Liver (tissue), 8 donors: ENCODE measurements at regions not wholly inside any gene's neighbourhood (a gene's known extent, or its start where the extent isn't known, plus 50 kb on each side); places are given as distances from the start of the nearest gene placed in this dataset.

Source experiments
- DNase-seq: peaks from one replicate; pipeline ENCODE4 v3.0.0-alpha.2; 2017; ENCODE audit warnings: low spot score
- H3K27ac ChIP-seq, 2 donors: one replicate each; pipeline ENCODE4 v1.7.0; 2013; ENCODE audit warnings: inconsistent platforms in 2 of 2, low read length in 2 of 2, control low read depth in 1 of 2, low read depth in 1 of 2, mild to moderate bottlenecking in 1 of 2
- H3K27me3 ChIP-seq, 4 donors: one replicate each; pipeline versions ENCODE4 v1.6.1 to v1.7.0; 2013; ENCODE audit warnings: low read length in 3 of 4, inconsistent platforms in 1 of 4, mild to moderate bottlenecking in 1 of 4, moderate library complexity in 1 of 4; ENCODE audit not compliant: control insufficient read depth in 4 of 4, insufficient read depth in 4 of 4
- H3K36me3 ChIP-seq, 4 donors: one replicate each; pipeline versions ENCODE4 v1.6.1 to v1.7.0; 2013; ENCODE audit warnings: low read length in 3 of 4, mild to moderate bottlenecking in 3 of 4, low read depth in 1 of 4, moderate library complexity in 1 of 4; ENCODE audit not compliant: control insufficient read depth in 4 of 4, insufficient read depth in 3 of 4
- H3K4me1 ChIP-seq, 4 donors: one replicate each; pipeline versions ENCODE4 v1.6.1 to v1.7.0; 2013; ENCODE audit warnings: low read length in 3 of 4, mild to moderate bottlenecking in 3 of 4, moderate library complexity in 1 of 4; ENCODE audit not compliant: control insufficient read depth in 4 of 4, insufficient read depth in 4 of 4
- H3K4me3 ChIP-seq, 3 donors: one replicate each; pipeline versions ENCODE4 v1.6.1 to v1.7.0; 2013; ENCODE audit warnings: low read length in 3 of 3, control low read depth in 1 of 3, low read depth in 1 of 3, mild to moderate bottlenecking in 1 of 3
- H3K9ac ChIP-seq, 2 donors: one replicate each; pipeline ENCODE4 v1.7.0; 2013; ENCODE audit warnings: low read length in 2 of 2, mild to moderate bottlenecking in 2 of 2, moderate library complexity in 2 of 2, control low read depth in 1 of 2, low read depth in 1 of 2
- H3K9me3 ChIP-seq, 4 donors: one replicate each; pipeline versions ENCODE4 v1.6.1 to v1.7.0; 2013; ENCODE audit warnings: low read length in 3 of 4; ENCODE audit not compliant: control insufficient read depth in 4 of 4
- ATF3 ChIP-seq: IDR thresholded peaks from 2 replicates; pipeline ENCODE4 v1.6.1; 2016; ENCODE audit warnings: antibody characterized with exemption
- CTCF ChIP-seq: fragments of 150-350 bp; IDR thresholded peaks from 2 replicates; pipeline ENCODE4 v1.5.1; 2017; ENCODE audit warnings: improper control_type of control experiment, low read depth, low read length; ENCODE audit not compliant: missing input control
- FOXA1 ChIP-seq: IDR thresholded peaks from 2 replicates; pipeline ENCODE4 v1.6.1; 2016; ENCODE audit warnings: antibody characterized with exemption
- FOXA2 ChIP-seq: IDR thresholded peaks from 2 replicates; pipeline ENCODE4 v1.6.1; 2016; ENCODE audit warnings: antibody characterized with exemption
- JUND ChIP-seq, 2 donors: IDR thresholded peaks; 2 replicates each; pipeline ENCODE4 v1.6.1; 2016; ENCODE audit warnings: antibody characterized with exemption in 2 of 2
- MAX ChIP-seq: IDR thresholded peaks from 2 replicates; pipeline ENCODE4 v1.6.1; 2016; ENCODE audit warnings: antibody characterized with exemption
- NR2F2 ChIP-seq: IDR thresholded peaks from 2 replicates; pipeline ENCODE4 v1.6.1; 2016; ENCODE audit warnings: antibody characterized with exemption
- RAD21 ChIP-seq, 2 donors: IDR thresholded peaks; 2 replicates each; pipeline ENCODE4 v1.6.1; 2016; ENCODE audit warnings: antibody characterized with exemption in 2 of 2, mild to moderate bottlenecking in 2 of 2
- REST ChIP-seq: IDR thresholded peaks from 2 replicates; pipeline ENCODE4 v1.6.1; 2016; ENCODE audit warnings: antibody characterized with exemption, mild to moderate bottlenecking
- SP1 ChIP-seq: IDR thresholded peaks from 2 replicates; pipeline ENCODE4 v1.6.1; 2018; ENCODE audit warnings: antibody characterized with exemption, mild to moderate bottlenecking
- TAF1 ChIP-seq: conservative IDR thresholded peaks from 2 replicates; pipeline ENCODE4 v1.6.1; 2016; ENCODE audit warnings: antibody characterized with exemption, mild to moderate bottlenecking
- YY1 ChIP-seq: IDR thresholded peaks from 2 replicates; pipeline ENCODE4 v1.6.1; 2016; ENCODE audit warnings: antibody characterized with exemption, mild to moderate bottlenecking
- ZBTB33 ChIP-seq: IDR thresholded peaks from 2 replicates; pipeline ENCODE4 v1.6.1; 2016; ENCODE audit warnings: antibody characterized with exemption
- WGBS: extraction: QIAGEN DNeasy Blood & Tissue Kit; methylation state at CpG from one replicate; pipeline ENCODE4 v1.1.7; 2013; 5-methylcytosine and 5-hydroxymethylcytosine counted together
- donor health status: healthy.
- donor health status: healthy.
- donor health status: healthy.
- donor health status: healthy.
- donor health status: healthy.

- no peak for DNase-seq
- Histone ChIP-seq H3K4me1 (peaks cover 7 to 36% (median 31%) of the 10 kb centered on the region in 4 donors), H3K36me3 (no peaks in the 10 kb centered on the region), H3K4me3 (no peak overlapping the region), H3K9me3 (no peaks in the 10 kb centered on the region), H3K27me3 (no peaks in the 10 kb centered on the region), H3K9ac (no peak overlapping the region), H3K27ac (no peak overlapping the region)
- TF ChIP-seq YY1 = no peak
- TF ChIP-seq CTCF = no peak
- no peak for TF ChIP-seq SP1
- no peak for TF ChIP-seq FOXA2
- no peak for TF ChIP-seq MAX
- no peak for TF ChIP-seq ATF3
- WGBS = 95% methylated on average over 6 of the region's 6 CpGs
Measured at GRCh38 chr6:16825784-16826183, 64.5 kb upstream of the ATXN1 start.

GRCh38 chr6:16824845-16825685 lies 63.8 kb upstream of the ATXN1 start:
- H3K9ac ChIP-seq = no peak overlapping the region
- H3K4me1 ChIP-seq = peaks cover 7 to 37% (median 34%) of the 10 kb centered on the region in 4 donors
- H3K27me3 ChIP-seq = no peaks in the 10 kb centered on the region
- DNase-seq = no peak
- H3K4me3 ChIP-seq = no peak overlapping the region
- H3K36me3 ChIP-seq = no peaks in the 10 kb centered on the region
- no peaks in the 10 kb centered on the region for H3K9me3 ChIP-seq
- no peak for TF ChIP-seq JUND (IDR thresholded peaks at IDR 0.05)
- TF ChIP-seq MAX = no peak
- TF ChIP-seq RAD21 (IDR thresholded peaks at IDR 0.05) = no peak
- no peak for TF ChIP-seq TAF1
- no peak for TF ChIP-seq NR2F2
- no peak for TF ChIP-seq YY1
- no peak for TF ChIP-seq REST
- no peak for TF ChIP-seq ZBTB33
- no peak for TF ChIP-seq FOXA1
- 79% methylated on average over 10 of the region's 10 CpGs for WGBS
- no peak overlapping the region for H3K27ac ChIP-seq
